HepG2 (cell line): ENCODE measurements at regions not wholly inside any gene's neighbourhood (a gene's known extent, or its start where the extent isn't known, plus 50 kb on each side); places are given as distances from the start of the nearest gene placed in this dataset.

Experiments
- ATAC-seq: fragments of 200-7000 bp; cut with Tn5 transposase; 3 replicates; pipeline ENCODE4 v1.9.1; 2020; ENCODE audit warnings: mild to moderate bottlenecking, moderate library complexity
- BruUV-seq: library from RNA; stranded (reverse); fragments of 400-500 nt; replicated peaks from 2 replicates; lab custom pipeline; 2021; lab: Mats Ljungman, UMichigan
- CTCF ChIA-PET: fragments of 300-600 bp; formaldehyde crosslinking; extraction: SDS; loops from one replicate; lab custom pipeline; 2021; ENCODE audit warnings: low total read pairs, inconsistent platforms, low intra/inter-chr PET ratio; lab: Yijun Ruan, JAX
- POLR2A ChIA-PET: fragments of 350-600 bp; sonication (Branson Sonifier 250); formaldehyde crosslinking; loops from one replicate; lab custom pipeline; 2020; ENCODE audit warnings: antibody characterized with exemption, inconsistent platforms; lab: Yijun Ruan, JAX
- DNase-seq: peaks from one replicate; pipeline ENCODE4 v3.0.0-alpha.2; 2015; ENCODE audit warnings: low spot score
- FAIRE-seq: peaks from 3 replicates; lab custom pipeline; 2011; peaks lifted over from hg19 to GRCh38; lab: Jason Lieb, UNC
- H2AFZ ChIP-seq: one replicate; pipeline ENCODE4 v1.6.1; 2011; ENCODE audit warnings: low read length, inconsistent platforms
- H3K27ac ChIP-seq: fragments of 300-600 bp; 3 replicates; pipeline ENCODE4 v1.8.0; 2011; ENCODE audit warnings: mixed run types, mild to moderate bottlenecking, mixed read lengths, low read length, inconsistent platforms; ENCODE audit not compliant: insufficient read depth; ENCODE audit errors: extremely low read length
- H3K27me3 ChIP-seq, 2 experiments: fragments of 200-600 bp in 1 of 2; 2 replicates in 1 of 2; 3 replicates in 1 of 2; pipeline versions ENCODE4 v1.6.0 to v1.8.0; 2011; ENCODE audit warnings: low read length in 2 of 2, mild to moderate bottlenecking in 2 of 2, moderate library complexity in 2 of 2, inconsistent platforms in 1 of 2; ENCODE audit not compliant: insufficient read depth in 2 of 2, control insufficient read depth in 1 of 2
- H3K36me3 ChIP-seq, 2 experiments: fragments of 200-600 bp in 1 of 2; replicated peaks in 1 of 2; 2 replicates in 1 of 2; 3 replicates in 1 of 2; pipeline versions ENCODE4 v1.5.1 to v1.8.0; 2011; ENCODE audit warnings: low read length in 2 of 2, inconsistent platforms in 1 of 2; ENCODE audit not compliant: insufficient read depth in 2 of 2, control insufficient read depth in 1 of 2
- H3K4me1 ChIP-seq: 2 replicates; pipeline ENCODE4 v1.5.1; 2012; ENCODE audit warnings: low read length, inconsistent platforms; ENCODE audit not compliant: insufficient read depth
- H3K4me2 ChIP-seq: 2 replicates; pipeline ENCODE4 v1.6.0; 2011; ENCODE audit warnings: low read depth, low read length, inconsistent platforms
- H3K4me3 ChIP-seq, 3 experiments: fragments of 200-600 bp in 1 of 3; sonication (generic), shearing (Covaris generic) in 1 of 3; replicated peaks in 1 of 3; 2 replicates each; pipeline ENCODE4 v1.5.1; 2011 to 2016; ENCODE audit warnings: low read length in 3 of 3, inconsistent platforms in 2 of 3, low read depth in 2 of 3, mild to moderate bottlenecking in 2 of 3, control low read depth in 1 of 3, mixed read lengths in 1 of 3; ENCODE audit not compliant: insufficient read depth in 1 of 3
- H3K79me2 ChIP-seq: one replicate; pipeline ENCODE4 v1.6.1; 2011; ENCODE audit warnings: low read length, inconsistent platforms; ENCODE audit not compliant: insufficient read depth
- H3K9ac ChIP-seq: 2 replicates; pipeline ENCODE4 v1.6.0; 2011; ENCODE audit warnings: mild to moderate bottlenecking, low read depth, low read length, inconsistent platforms; ENCODE audit not compliant: insufficient read depth
- H3K9me3 ChIP-seq: 2 replicates; pipeline ENCODE4 v1.5.1; 2012; ENCODE audit warnings: mild to moderate bottlenecking, low read length
- H4K20me1 ChIP-seq: 2 replicates; pipeline ENCODE4 v1.6.0; 2011; ENCODE audit warnings: inconsistent platforms, mild to moderate bottlenecking, low read length, moderate library complexity; ENCODE audit not compliant: insufficient read depth
- CC2D1A ChIP-seq: sonication (generic); formaldehyde crosslinking; IDR thresholded peaks from 2 replicates; pipeline ENCODE4 v1.8.1; 2023; ENCODE audit warnings: mild to moderate bottlenecking, missing genetic modification reagents
- ELF3 ChIP-seq: IDR thresholded peaks from 2 replicates; pipeline ENCODE4 v1.6.1; 2016; ENCODE audit warnings: missing genetic modification reagents, missing compliant biosample characterization
- FOXA3 ChIP-seq: IDR thresholded peaks from 2 replicates; pipeline ENCODE4 v1.6.1; 2016; ENCODE audit warnings: missing genetic modification reagents, missing compliant biosample characterization
- GATA4 ChIP-seq: sonication (generic); IDR thresholded peaks from 2 replicates; pipeline ENCODE4 v1.6.1; 2016; ENCODE audit warnings: antibody characterized with exemption, low read depth, borderline replicate concordance
- MXI1 ChIP-seq: IDR thresholded peaks from 3 replicates; pipeline ENCODE4 v1.6.1; 2012; ENCODE audit warnings: low read depth, low read length, inconsistent platforms, borderline replicate concordance
- NR2F2 ChIP-seq: IDR thresholded peaks from 2 replicates; pipeline ENCODE4 v1.6.1; 2012; ENCODE audit warnings: low read depth, inconsistent platforms, borderline replicate concordance
- PHF20 ChIP-seq: sonication (generic); formaldehyde crosslinking; IDR thresholded peaks from 2 replicates; pipeline ENCODE4 v1.5.0; 2020; ENCODE audit warnings: mild to moderate bottlenecking, missing genetic modification reagents
- RFX3 ChIP-seq: IDR thresholded peaks from 2 replicates; pipeline ENCODE4 v1.6.1; 2016; ENCODE audit warnings: missing biosample characterization, missing genetic modification reagents
- RORA ChIP-seq: sonication (generic); formaldehyde crosslinking; IDR thresholded peaks from 2 replicates; pipeline ENCODE4 v1.5.0; 2020; ENCODE audit warnings: mild to moderate bottlenecking, missing genetic modification reagents, moderate library complexity
- SRSF9 ChIP-seq: fragments of 200-400 bp; formaldehyde crosslinking; IDR thresholded peaks from 2 replicates; pipeline ENCODE4 v1.6.1; 2018; ENCODE audit warnings: borderline replicate concordance, mild to moderate bottlenecking, low read depth, low read length; ENCODE audit not compliant: insufficient read depth, poor library complexity, severe bottlenecking
- U2AF1 ChIP-seq: fragments of 200-400 bp; formaldehyde crosslinking; optimal IDR thresholded peaks from 2 replicates; pipeline ENCODE3; 2017; ENCODE audit warnings: mild to moderate bottlenecking, low read depth, low read length
- YEATS4 ChIP-seq: sonication (generic); formaldehyde crosslinking; IDR thresholded peaks from 2 replicates; pipeline ENCODE4 v1.4.0; 2020; ENCODE audit warnings: missing genetic modification reagents, borderline replicate concordance
- ZNF558 ChIP-seq: sonication (generic); formaldehyde crosslinking; IDR thresholded peaks from 2 replicates; pipeline ENCODE4 v1.9.0; 2022; ENCODE audit warnings: mild to moderate bottlenecking, missing genetic modification reagents, borderline replicate concordance
- WGBS: methylation state at CpG from one replicate; pipeline ENCODE4 v1.1.6; 2017; ENCODE audit warnings: low lambda C conversion rate; 5-methylcytosine and 5-hydroxymethylcytosine counted together
- in situ Hi-C: cut with HindIII; loops from 2 replicates; pipeline ENCODE4 v1.10.0; 2017; ENCODE audit warnings: low pct_unique_long_range_greater_than_20kb; ENCODE audit not compliant: extremely low pct_ligation_motif_present
- intact Hi-C: fragments of 100-400 bp; cut with micrococcal nuclease; formaldehyde crosslinking; loops from one replicate; pipeline ENCODE4 v1.10.0; 2022; ENCODE audit not compliant: unreplicated experiment
- TF ChIP-seq, protein P1 (sequence below): sonication (generic); formaldehyde crosslinking; IDR thresholded peaks from 2 replicates; pipeline ENCODE4 v1.9.0; 2021; ENCODE audit warnings: mild to moderate bottlenecking, missing genetic modification reagents

DNA sequence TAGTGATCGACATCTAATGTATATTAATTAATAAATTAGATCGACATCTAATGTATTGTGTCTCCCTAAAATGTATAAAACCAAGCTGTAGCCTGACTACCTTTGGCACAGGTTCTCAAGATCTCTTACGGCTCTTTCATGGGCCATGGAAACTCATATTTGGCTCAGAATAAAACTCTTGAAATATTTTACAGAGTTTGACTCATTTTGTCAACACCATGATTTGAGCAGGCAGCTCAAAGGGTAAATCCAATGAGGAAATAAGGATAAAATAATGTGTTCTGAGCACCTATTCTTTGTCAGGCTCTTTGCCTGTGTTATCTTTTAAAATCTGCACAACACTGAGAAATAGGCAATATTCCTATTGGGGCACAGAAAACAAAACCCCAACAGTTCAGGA is 223.4 kb upstream of the DUSP10 start:
- peak overlapping the region; percentile 23; the same call in 1 of the 2 replicates for H3K4me2 ChIP-seq
- no peaks in the 10 kb centered on the region for H3K79me2 ChIP-seq
- no peaks in the 10 kb centered on the region for H3K27me3 ChIP-seq
- FAIRE-seq (no peak), DNase-seq (peak; percentile 13), ATAC-seq (no peak; the same call in 2 of the 3 replicates)
- POLR2A ChIA-PET: no interaction called here
- in situ Hi-C loops: no loop called here
- H3K9ac ChIP-seq: no peak overlapping the region
- 45% methylated on average over 3 of the region's 3 CpGs for WGBS
- no TSS peak for BruUV-seq
- H3K4me3 ChIP-seq: no peak overlapping the region
- H2AFZ ChIP-seq: no peak overlapping the region
- H4K20me1 ChIP-seq: no peaks in the 10 kb centered on the region
- no peaks in the 10 kb centered on the region for H3K36me3 ChIP-seq
- no peaks in the 10 kb centered on the region for H3K9me3 ChIP-seq
- TF ChIP-seq PHF20 (CRISPR knock-in tag) (no peak), MXI1 (no peak), CC2D1A (CRISPR knock-in tag) (no peak), GATA4 (no peak), SRSF9 (no peak), RFX3 (CRISPR knock-in tag) (no peak), U2AF1 (no peak), RORA (no peak), FOXA3 (peak; percentile 29; the same call in 1 of the 2 replicates), YEATS4 (CRISPR knock-in tag) (no peak), ELF3 (CRISPR knock-in tag) (peak; percentile 77), NR2F2 (no peak), ZNF558 (CRISPR knock-in tag) (no peak)
- TF ChIP-seq, protein P1, sequence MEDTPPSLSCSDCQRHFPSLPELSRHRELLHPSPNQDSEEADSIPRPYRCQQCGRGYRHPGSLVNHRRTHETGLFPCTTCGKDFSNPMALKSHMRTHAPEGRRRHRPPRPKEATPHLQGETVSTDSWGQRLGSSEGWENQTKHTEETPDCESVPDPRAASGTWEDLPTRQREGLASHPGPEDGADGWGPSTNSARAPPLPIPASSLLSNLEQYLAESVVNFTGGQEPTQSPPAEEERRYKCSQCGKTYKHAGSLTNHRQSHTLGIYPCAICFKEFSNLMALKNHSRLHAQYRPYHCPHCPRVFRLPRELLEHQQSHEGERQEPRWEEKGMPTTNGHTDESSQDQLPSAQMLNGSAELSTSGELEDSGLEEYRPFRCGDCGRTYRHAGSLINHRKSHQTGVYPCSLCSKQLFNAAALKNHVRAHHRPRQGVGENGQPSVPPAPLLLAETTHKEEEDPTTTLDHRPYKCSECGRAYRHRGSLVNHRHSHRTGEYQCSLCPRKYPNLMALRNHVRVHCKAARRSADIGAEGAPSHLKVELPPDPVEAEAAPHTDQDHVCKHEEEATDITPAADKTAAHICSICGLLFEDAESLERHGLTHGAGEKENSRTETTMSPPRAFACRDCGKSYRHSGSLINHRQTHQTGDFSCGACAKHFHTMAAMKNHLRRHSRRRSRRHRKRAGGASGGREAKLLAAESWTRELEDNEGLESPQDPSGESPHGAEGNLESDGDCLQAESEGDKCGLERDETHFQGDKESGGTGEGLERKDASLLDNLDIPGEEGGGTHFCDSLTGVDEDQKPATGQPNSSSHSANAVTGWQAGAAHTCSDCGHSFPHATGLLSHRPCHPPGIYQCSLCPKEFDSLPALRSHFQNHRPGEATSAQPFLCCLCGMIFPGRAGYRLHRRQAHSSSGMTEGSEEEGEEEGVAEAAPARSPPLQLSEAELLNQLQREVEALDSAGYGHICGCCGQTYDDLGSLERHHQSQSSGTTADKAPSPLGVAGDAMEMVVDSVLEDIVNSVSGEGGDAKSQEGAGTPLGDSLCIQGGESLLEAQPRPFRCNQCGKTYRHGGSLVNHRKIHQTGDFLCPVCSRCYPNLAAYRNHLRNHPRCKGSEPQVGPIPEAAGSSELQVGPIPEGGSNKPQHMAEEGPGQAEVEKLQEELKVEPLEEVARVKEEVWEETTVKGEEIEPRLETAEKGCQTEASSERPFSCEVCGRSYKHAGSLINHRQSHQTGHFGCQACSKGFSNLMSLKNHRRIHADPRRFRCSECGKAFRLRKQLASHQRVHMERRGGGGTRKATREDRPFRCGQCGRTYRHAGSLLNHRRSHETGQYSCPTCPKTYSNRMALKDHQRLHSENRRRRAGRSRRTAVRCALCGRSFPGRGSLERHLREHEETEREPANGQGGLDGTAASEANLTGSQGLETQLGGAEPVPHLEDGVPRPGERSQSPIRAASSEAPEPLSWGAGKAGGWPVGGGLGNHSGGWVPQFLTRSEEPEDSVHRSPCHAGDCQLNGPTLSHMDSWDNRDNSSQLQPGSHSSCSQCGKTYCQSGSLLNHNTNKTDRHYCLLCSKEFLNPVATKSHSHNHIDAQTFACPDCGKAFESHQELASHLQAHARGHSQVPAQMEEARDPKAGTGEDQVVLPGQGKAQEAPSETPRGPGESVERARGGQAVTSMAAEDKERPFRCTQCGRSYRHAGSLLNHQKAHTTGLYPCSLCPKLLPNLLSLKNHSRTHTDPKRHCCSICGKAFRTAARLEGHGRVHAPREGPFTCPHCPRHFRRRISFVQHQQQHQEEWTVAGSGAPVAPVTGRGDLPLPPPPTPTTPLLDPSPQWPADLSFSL: no peak
- CTCF ChIA-PET: no interaction called here
- no peak overlapping the region for H3K27ac ChIP-seq
- intact Hi-C loops: no loop called here
- H3K4me1 ChIP-seq: peaks cover 36% of the 10 kb centered on the region
